ENCODE measurements at regions not wholly inside any gene's neighbourhood (a gene's known extent, or its start where the extent isn't known, plus 50 kb on each side); places are given as distances from the start of the nearest gene placed in this dataset.

DNA sequence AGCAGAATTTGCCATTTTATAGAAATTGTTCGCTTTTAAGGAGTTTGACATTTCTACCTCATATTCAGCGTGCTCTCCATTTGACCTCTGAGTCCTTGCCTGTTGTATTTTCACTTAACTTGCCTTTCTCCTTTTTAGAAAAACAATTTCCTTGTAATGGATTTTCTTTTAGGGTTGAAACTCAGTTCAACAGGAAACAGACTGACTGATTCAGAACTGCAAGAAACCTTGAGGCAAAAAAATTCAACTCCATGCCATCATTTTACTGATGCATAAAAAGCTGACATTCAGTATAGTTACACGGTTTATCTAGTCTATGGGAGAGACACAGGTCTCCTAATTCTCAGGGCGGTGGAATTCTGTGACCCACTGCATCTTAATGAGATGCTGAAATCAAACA is 59.8 kb downstream of the MRPS30 start:
- no peak for DNase-seq (ENCODE audit: low read depth, low spot score)

DNA sequence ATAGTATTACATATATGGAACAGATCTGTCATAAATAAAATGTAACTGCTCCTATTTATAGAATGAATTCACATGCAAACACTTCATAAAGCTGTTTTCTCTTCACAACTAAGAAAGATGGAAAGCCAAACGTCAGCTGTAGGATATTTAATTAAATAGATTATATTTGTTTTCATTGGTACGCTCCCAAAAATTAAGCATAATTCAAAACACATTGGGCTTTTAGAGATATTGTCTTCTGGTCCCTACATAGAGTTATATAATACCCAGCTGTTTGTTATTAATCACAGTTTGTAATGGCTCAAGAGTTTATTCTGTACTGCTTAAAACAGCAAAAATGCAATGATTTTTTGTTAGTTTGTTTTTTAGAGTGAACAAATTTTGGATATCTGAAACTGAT is 61.2 kb downstream of the MRPS30 start:
- no peak for DNase-seq (ENCODE audit: low read depth, low spot score)

DNA sequence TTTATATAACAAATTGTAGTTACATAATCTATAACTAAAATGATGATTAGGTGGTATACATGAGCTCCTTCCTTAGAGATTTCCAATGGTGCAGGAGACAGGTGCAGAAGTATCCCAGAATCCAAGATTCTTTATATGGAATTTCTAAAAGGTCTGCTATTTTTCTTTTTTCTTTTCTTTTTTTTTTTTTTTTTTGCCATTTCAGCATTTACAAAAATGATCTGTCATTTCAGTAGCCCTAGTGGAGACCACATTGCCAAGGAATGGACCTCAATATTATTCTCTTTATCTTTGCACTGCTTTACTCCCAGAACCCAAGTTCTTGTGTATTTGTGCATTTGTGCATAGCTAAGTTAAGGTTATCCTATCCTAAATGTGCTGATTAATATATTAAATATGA is 61.7 kb downstream of the MRPS30 start:
- DNase-seq (ENCODE audit: low read depth, low spot score), result no peak

DNA sequence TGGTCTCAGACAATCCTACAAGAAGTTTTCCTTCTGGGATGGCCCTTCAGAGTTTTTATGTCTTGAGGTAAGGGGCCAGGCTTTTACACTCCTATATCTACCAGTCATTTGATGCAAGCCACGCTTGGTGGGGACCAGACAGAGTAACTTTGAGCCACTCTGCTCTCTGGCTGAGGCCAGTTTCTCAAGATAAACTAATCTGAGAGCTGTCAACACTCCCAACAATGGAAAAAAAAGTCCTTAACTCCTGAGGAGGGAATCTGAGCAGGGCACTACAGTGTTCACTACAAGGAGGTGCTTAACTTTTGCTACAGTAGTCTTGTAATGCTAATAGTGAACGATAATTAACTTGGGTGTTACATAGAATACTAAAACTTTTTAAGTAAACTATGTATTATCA is 62.7 kb downstream of the MRPS30 start:
- DNase-seq (ENCODE audit: low read depth, low spot score), result no peak

DNA sequence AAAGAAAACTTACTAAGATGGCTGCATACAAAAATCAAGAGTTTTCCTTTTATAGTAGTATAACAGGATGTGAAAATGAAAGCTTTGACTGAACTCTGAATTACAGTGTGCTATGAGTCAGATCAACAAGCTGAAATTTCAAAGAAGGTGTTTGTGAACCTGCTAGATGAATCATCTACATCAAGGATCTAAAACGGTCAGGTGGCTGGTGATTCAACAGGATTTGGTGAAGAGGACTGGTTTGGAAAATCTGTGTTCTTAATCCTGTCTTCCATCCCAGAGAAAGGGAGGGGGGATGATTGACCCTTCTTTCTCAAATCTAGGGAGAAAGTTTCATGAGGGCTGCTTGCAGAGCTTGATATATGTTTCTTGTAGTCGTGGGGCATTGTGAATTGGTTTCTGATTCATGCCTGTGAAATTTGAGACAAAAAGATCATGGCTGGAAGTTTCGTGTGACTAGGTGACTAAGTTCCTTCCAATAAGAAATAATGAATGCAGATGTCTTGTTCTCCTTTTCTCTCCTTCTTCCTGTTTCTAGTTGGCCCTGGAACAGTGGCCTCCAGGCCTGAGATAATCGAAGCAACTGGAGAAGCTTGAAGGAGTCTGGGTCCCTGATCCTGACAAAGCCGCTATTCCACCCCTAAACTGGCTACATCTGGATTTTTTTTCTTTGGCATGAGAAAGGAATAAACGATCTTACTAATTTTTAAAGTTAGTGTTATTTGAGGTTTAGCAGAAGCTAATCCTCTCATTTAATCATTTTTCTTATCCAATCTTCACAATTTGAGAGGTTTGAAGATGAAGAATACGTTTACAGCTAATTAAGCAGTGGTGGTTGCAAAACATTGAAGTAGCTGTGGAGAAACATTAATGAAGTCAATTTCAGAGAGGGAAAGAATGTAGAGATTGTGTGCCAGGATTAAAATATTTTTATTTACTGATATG is 67.2 kb downstream of the MRPS30 start:
- DNase-seq (ENCODE audit: low read depth, low spot score), result no peak

DNA sequence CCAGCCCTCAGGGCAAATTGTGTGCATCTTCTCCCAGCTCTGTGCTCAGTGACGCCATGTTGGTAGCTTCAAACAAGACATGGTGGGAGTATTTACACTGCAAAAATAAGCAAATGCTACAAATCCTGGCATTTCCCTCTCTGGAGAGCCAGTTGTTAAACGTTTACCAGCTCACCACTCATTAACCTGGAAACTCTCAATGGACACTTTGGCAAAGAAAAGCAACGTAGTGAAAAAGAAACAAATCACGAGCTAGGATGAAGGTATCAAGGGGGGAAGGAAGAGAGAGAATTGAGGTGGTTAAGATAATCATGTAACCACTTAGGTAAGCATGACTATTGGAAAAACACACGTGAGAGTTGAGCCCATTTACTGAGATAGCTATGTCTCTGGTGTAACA is 72.5 kb downstream of the MRPS30 start:
- no peak for DNase-seq (ENCODE audit: low read depth, low spot score)

DNA sequence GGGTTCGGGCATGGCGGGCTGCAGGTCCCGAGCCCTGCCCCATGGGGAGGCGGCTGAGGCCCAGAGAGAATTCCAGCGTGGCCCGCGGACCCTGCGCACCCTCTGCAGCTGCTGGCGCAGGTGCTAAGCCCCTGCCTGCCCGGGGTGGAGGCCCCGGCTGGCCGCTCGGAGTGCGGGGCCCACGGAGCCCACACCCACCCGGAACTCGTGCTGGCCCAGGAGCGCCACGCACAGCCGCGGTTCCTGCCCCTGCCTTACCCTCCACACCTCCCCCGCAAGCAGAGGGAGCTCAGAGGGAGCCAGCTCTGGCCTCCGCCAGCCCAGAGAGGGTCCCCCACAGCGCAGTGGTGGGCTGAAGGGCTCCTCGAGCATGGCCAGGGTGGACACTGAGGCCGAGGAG is 75.3 kb downstream of the MRPS30 start:
- DNase-seq (ENCODE audit: low read depth, low spot score), result no peak

DNA sequence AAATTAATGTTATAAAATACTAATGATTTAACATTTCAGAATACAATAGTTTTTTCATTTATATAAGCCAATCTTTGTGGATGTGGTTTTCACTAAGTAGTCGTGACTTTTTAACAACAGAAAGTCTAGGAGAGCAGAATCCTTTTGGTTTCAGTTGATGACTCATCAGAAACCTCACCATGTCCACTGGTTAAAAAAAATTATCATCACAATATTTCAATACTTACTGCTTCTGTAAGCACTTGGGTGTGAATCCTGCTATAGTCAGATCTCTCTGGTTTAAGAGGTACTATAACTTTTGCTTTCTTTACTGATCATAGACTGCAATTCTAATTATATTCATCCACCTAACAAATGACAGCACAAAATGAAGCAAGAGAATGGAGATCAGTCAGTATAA is 77.2 kb downstream of the MRPS30 start:
- no peak for DNase-seq (ENCODE audit: low read depth, low spot score)

DNA sequence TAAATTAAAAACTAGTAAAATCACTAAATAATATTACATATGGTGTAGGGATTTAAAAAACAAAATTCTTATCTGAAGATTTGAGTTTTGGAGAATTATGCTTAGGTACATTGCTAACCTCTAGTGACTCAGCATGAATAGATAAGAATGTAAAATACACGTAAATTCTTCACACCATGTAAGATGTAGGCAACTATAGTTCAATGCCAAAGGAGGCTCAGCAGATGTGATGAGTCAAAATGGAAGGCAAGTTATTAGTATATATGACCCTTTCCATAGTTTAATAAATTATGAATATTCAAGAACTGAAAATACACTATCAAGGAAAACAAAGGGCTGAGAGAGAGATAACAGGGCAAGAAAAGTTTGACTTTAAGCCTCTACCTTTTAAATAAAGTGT is 79.0 kb downstream of the MRPS30 start:
- DNase-seq (ENCODE audit: low read depth, low spot score), result no peak

DNA sequence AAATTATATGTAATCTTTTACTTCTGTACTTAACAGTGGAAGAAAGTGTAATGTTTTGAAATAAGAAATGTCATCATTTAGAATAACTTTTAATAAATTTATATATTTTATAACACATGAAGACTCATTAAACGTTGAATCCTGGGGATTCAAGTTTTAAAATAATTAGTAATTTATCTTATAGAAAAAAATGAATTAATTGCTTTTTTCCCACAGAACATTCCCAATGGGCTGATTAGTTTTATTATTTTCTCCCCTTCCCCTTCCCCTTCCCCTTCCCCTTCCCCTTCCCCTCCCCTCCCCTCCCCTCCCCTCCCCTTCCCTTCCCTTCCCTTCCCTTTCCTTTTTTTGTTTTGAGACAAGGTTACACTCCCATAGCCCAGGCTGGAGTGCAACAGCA is 79.7 kb downstream of the MRPS30 start:
- no peak for DNase-seq (ENCODE audit: low read depth, low spot score)

DNA sequence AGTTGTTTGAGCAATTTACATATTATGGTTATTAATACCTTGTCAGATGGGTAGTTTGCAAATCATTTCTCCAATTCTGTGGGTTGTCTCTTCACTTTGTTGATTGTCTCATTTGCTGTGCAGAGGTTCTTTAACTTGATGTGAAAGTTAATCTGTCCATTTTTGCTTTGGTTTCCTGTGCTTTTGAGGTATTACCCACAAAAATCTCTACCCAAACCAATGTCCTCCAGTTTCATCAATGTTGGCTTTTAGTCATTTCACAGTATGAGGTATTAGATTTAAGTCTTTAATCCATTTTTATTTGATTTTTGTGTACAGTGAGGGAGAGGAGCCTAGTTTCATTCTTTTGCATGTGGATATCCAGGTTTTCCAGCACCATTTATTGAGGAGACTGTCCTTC is 82.4 kb downstream of the MRPS30 start:
- no peak for DNase-seq (ENCODE audit: low read depth, low spot score)

DNA sequence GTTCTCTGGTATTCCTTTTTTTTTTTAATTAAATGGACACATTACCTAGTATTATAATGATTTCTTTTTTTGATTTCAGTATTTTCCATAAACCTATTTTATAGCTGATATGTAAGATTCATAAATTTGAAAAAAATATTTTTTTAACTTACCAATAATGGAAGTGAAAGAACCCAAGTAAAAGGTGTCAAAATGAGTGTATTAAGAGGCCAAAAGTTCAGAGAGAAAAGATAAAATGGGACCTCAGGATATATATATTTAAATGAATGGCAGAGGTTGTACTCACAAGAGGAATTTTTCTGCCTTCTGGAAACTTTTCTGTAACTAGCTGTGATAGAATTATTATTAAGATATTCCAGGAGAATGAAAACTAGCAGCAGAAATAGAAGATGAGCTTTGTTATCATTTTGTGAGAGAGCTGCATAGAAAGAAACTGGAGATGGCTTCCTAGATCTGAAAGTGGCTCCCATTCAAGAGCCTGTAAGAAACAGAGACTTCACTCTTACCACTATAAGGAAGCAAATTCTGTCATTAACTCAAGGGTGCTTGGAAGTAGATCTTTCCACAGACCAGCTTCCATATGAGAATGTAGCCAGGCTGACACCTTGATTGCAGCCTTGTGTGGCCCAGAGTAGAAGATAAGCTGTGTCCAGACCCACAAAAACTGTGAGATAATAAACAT is 91.7 kb downstream of the MRPS30 start:
- DNase-seq (ENCODE audit: low read depth, low spot score), result no peak

DNA sequence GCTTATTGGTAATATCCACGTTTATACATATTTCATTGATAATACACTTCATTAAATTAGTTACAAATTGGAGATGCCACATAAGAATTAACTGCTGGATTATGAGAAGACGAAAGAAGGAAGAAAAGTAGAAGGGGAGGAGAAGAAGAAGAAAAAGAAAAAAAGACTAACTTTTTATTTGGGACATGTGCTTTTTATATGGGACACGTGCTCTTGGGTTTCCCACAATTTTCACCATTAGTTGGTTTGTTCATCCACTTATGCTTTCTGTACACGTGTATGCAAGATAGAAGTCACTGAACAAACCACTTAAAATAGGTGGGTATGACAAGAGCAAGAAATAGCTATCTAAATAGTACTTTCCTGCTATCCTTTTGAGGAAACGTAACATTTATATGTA is 98.6 kb downstream of the MRPS30 start:
- DNase-seq (ENCODE audit: low read depth, low spot score), result no peak

DNA sequence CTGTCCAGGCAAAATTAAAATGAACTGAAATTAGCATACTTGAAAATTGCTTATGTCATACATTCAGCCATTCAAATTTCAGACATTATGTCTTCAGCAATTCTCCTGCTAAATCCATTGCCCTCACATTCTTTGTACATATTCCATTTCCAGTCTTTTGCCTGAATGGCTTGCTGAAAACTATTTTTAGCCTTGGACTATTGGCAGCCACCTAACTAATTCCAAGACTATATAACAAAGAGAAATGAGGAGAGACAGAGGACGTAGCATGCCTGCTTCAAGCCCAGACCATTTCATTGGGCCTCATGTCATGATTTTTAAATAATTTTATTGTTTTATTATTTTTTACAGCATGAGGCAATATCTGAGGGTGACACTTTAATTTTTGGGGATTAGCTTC is 100.3 kb downstream of the MRPS30 start:
- no peak for DNase-seq (ENCODE audit: low read depth, low spot score)

DNA sequence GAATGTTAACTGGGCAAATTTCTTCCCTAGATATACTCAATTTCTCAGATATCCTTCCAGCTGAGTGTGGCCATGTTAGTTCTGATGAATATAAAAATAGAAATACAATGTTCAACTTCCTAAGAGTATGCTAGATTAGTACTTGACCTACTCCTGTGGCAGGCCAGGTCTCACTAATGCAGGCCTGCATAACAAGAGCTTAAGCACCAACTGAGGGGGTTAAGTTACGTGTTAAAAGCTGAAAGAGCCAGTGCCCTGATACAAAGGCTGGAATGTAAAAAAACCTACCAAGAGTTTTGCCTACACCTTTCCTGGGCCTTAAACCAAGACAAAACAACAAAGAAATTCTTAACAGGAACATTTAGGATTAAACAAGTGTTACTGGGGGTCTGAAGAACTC is 102.8 kb downstream of the MRPS30 start:
- DNase-seq (ENCODE audit: low read depth, low spot score), result peak; percentile 40

DNA sequence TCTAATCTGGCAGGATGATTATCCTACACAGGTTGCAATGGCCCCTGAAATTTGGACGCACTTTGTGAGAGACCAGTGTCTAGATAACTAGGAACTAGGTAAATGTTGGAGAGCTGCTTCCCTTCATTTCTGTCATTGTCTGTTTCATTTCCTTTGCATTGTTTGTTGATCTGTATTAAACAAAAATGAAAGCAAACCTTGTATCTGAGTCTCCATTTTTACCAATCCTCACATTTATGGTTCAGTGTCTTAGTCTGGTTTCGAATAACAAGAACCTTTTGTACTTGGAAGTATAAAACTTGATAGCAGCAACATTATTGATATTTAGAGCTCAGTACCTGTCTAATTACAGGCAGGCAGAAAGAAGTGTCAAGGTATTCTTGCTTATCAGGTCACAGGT is 105.5 kb downstream of the MRPS30 start:
- DNase-seq (ENCODE audit: low read depth, low spot score), result no peak

DNA sequence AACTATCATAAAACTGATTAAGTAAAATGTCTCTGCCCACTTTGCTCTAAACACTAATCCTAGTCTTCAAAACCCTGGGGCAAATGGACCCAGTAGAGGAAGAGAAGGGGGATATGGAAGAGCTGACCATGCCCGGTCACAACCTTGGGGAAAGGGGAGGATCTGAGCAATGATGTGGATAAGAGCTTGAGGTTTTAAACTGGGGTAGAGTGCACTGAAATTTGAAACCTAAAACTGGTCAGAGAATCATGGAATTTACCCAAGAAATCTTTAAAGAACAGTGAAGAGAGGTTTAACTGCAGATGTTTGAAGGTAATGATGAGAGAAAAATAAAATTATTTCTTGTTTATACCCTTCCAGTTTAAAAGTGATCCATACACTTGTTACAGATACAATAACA is 110.8 kb downstream of the MRPS30 start:
- DNase-seq (ENCODE audit: low read depth, low spot score), result no peak

DNA sequence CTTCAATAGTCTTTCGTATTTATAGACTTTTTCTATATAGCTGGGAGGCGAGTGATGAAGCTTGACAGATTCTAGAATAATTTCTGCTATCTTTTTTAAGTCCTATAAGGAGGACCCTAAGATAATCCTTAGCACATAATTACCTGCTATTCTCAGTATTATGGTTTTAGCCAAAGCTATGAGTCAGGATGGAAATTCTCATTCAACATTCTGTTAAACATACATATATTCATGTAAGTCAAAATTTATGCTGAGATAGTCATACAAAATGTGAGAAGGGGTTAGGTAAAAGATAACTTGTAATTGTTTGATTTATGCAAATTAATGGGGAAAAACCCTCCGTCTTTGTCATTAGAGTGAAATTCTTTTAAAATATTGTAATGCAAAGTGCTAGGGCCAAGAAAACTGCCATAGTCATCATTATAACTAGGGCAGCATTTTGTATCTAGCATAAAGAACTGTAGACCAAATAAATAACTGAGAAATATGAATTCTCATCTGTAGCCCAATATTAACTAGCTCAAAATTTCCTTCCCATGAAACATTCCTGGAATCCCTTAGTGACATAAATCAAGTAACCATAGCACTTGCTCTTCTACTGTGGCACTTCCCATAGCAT is 118.5 kb downstream of the MRPS30 start:
- DNase-seq (ENCODE audit: low read depth, low spot score), result no peak

DNA sequence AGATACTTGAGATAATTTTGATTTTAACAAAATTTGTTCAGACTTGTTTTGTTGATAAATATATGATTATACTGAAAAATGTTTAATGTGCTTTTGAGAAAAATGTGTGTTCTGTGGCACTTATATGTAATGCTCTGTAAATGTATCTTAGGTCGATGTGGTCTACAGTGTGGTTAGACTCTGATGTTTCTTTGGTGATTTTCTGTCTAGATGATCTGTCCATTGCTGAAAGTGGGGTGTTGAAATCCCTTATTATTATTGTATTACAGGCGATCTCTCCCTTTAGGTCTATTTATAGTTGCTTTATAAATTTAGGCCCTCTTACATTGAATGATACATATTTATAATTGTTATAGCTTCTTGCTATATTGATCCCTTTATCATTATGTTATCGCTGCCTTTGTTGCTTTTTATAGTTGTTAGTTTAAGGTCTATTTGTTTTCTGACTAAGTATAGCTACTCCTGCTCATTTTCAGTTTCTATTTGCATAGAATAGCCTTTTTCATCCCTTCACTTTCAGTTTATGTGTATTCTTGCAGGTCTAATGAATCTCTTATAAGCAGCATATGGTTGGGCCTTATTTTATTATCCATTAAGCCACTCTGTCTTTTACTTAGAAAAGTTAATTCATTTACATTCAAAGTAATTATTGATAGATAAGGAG is 124.3 kb downstream of the MRPS30 start:
- no peak for DNase-seq (ENCODE audit: low read depth, low spot score)

DNA sequence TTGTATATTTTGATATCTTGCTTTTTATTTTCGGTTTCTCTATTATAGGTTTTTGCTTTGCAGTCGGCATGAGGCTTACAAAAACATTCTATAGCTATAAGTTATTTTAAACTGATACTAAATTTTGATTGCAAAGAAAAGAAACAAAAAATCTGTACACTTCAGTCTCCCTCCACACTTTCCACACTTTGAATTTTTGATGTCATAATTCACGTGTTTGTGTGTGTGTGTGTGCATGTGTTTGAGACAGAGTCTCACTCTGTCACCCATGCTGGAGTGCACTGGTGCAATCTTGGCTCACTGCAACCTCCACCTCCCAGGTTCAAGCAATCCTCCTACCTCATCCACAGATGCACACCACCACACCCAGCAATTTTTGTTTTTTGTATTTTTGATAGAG is 124.9 kb downstream of the MRPS30 start:
- DNase-seq (ENCODE audit: low read depth, low spot score), result no peak

DNA sequence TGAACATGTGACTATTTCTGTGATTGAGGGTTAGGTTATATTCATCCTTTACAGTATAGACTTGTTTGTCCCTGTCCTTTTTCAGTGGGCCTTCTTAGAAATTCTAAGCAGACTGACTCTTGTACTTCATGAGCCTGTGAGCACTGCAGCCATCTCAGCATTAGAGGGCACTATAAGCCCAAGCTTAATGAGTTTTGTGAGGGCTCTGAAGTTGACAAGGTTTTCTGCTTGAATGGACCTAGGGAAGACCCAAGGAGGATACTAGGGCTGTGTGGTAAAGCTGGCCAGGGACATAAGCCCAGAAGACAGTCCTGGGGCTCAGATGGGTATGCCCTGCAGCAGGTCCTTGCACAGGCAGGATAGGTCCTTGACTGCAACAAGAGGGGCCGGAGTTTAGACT is 126.5 kb downstream of the MRPS30 start:
- no peak for DNase-seq (ENCODE audit: low read depth, low spot score)

DNA sequence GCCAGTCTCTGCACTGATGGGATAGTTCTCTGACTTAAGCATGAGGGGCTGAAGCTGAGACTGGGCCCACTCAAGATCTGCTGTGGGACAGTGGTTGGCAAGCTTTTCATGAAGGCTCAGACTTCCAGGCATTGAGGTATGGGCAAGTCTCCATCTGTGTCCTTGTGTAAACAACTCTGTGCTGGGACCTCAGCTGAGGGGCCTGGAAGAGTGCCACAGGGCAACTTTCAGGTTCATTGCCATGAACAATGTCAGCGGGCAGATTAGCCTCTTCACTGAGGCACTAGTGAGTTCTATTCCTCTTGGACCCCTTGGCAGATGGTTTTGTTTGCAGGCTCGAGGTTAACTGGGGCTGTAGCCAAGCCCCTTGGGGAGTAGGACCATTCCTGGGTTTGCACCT is 127.1 kb downstream of the MRPS30 start:
- DNase-seq (ENCODE audit: low read depth, low spot score), result no peak

Measured in iPS DF 19.7 (cell line).